Stimulated activated CD8-positive, alpha-beta memory T cell treated with anti-CD3 and anti-CD28 coated beads, Interleukin-15, amount 100 ng/mL, for 1 hour (primary cell): ENCODE measurements at regions not wholly inside any gene's neighbourhood (a gene's known extent, or its start where the extent isn't known, plus 50 kb on each side); places are given as distances from the start of the nearest gene placed in this dataset.
"Not testable (repeated sequence)": the region's sequence is repeated elsewhere in the genome, so short reads cannot be mapped to it uniquely, and the experiment has no call there.

Experiments used
- DNase-seq: peaks from one replicate; pipeline ENCODE4 v3.0.0-alpha.2; 2020; ENCODE audit warnings: low read depth

GRCh38 chr3:194189243-194189791 is 53.4 kb downstream of the HES1 start:
- no peak for DNase-seq

DNA sequence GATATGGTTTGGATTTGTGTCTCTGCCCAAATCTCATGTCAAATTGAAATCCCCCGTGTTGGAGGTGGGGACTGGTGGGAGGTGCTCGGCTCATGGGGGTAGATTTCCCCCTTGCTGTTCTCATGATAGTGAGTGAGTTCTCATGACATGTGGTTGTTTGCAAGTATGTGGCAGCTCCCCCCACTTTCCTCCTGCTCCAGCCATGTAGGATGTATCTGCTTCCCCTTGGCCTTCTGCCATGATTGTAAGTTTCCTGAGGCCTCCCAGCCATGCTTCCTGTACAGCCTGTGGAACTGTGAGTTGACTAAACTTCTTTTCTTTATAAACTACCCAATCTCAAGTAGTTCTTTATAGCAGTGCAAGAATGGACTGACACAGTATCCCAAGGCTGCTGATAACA is 55.9 kb downstream of the HES1 start:
- not testable (repeated sequence) for DNase-seq

- no peak for DNase-seq
Observed at GRCh38 chr3:194194051-194194756, 58.3 kb downstream of the HES1 start.

DNA sequence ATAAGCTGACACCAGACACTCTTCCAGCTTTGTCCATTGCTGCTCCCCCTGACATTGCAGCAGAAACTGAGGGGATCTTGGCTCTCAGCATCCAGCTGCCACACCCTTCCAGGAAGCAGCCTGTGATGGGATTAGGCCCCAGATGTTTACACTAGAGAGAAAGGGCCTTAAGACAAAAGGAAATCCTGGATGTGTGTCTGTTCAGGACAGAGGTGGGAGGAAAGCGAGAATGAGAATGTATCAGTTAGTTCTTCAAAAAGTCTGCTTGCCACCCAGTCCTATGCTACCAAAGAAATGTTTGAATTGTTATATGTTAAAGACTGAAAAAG is 58.8 kb downstream of the HES1 start:
- DNase-seq, result no peak

DNA sequence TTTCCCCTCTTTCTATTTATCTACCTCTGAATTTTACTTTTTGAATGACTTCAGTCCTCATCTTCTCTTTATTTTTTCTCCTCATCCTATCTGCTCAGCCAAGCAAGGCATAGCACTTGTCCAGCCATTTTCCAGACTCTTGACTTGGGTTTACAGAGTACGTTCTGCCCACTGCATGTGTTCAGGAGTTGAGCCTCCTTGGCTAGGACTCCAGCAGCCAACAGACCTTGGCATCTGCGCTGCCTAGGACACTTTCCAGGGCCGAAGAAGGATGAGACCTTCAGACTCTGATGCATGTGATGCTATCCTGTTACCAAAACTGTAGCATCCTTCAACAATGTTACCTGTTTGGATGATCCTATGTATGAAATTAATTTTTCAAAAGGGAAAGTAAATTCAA is 59.7 kb downstream of the HES1 start:
- no peak for DNase-seq

DNA sequence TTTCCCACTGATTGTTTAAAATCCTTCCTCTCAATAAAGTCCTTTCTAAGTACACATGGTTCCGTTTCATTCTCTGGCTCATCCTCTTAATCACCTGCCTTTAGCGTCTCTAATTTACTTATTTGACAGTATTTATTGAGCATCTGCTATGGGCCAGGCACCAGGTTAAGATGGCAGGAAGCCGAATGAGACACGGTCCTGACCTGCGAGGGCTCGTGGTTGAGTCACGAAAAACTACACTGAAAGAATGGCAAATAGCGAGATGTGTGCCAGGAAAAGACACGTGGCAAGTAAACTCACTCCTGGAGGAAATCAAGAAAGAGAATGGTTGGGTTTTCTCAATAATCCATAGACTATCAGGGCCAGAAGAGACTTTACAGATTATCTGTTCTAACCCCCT is 60.9 kb downstream of the HES1 start:
- no peak for DNase-seq

- DNase-seq, result no peak
Observed at GRCh38 chr3:194197396-194197960, 61.5 kb downstream of the HES1 start.

- DNase-seq, result no peak
Observed at GRCh38 chr3:194197981-194198695, 62.2 kb downstream of the HES1 start.

DNA sequence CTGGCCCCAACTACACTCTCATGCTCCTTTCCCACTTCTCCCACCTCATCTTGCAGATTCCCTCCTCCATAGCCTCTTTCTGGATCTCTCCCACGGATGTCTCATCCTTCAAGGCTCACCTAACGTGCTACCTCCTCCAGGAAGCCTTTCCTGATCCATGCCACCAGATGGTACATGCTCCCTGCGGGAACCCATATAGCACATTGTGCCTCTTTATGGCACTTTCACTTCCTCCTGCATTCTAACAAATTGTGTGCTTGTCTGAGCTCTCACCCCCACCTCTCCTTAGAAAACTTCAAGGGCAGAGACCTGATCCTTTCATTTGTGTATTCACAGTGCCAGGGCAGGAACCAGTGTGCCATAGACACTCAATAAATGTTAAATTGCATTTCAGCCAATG is 63.0 kb downstream of the HES1 start:
- no peak for DNase-seq

DNA sequence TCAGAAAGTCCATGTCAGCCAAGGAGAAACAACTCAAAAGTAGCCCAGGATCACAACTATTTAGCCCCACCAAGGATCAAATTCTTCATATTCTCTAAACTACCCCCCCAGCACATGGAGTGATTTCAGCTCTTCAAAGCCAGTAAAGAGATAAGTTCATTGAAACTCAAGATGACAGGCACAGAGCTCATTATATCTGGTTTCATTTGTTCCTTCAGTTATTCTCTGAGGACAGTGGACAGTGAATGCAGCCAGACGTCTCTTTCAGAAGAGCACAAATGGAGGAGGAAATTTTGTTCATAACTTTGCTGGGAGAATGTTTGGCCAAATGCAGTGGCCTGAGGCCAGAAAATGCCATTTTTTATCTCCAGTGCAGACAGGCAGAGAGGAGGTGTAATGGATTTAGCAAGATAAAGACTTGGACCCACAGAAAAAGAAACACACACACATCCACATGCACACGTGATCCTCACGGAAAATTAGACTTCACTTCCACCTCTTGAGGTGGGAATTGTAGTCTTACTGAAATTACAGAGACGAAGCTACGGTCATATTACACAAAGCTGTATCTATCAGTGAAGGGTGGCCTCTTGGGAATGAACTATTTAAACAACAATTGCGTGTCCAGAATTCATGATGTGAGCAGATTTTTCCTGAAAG is 64.6 kb downstream of the HES1 start:
- DNase-seq, result no peak

DNA sequence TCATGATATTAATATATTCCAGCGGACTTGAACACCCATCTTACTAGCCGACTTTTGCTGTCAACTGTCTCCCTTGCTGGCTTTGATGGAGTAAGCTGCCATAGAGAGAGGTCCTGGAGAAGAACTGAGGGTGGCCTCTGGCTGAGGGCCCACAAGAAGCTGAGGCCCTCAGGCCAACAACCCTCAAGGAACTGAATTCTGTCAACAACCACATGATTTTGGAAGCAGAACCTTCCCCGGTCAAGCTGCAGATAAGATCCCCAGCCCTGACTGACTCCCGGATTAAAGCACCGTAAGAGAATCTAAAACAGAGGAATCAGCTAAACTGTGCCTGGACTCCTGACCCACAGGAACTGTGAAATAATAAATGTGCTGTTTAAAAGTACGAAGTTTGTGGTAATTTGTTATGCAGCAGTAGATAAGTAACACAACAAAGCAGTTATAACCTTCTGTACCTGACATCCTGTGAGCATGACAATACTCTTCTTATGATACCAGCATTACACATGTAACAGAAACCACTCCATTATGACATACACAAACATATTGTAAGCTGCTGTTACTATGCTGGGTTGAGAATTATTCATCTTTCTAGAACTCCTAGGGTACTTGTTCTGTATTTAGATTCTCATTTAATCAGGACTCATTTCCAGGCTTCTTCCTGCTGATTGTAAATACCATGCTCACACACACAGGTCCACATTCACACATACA is 66.2 kb downstream of the HES1 start:
- DNase-seq, result no peak

GRCh38 chr3:194203482-194204041 is 67.6 kb downstream of the HES1 start:
- no peak for DNase-seq

DNA sequence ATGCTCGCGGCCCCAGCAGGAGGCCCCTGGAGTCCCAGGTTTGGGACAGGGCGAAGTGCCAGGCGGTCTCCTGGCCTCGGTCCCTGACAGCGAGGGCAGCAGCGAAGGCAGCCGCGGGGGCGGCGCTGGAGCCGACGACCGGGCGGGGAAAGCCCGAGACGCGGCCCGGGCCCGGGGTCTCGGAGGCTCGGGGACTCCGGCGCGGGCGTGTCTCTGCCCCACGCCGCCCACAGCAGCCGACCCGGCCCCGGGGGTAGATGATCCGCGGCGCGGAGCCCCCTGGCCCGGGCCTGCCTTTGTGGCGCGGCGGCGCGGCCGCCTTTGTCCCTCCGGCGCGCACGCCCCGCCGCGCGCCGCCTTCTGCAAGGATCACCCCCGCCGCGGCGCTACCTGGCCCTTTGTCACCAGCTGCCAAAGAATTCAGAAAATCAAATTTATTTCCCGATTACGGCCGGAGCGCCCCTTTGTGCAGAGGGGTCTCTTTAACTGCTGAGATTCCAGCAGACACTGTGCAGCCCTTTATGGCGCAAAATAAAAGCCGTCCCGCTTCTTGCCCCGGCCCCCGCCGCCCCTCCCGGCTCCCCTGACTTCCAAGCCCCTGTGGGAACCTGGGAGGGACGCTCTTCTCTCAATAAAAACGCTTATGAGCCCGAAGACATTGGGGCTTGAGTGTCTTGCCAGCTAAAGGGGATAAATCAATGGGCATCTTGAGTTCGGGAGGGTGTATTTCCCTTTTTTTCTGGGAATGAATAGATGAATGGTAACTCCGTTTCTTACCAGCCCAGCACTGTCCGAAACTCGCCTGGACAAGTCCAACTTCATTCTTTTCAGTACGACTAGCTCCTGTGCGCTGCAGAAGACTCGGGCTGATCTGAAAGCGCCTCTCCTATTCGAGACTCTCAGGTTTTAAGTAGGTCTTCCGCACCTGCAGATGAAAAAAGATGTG is 68.4 kb downstream of the HES1 start:
- DNase-seq, result no peak

GRCh38 chr3:194205675-194206133 is 69.8 kb downstream of the HES1 start:
- DNase-seq, result no peak

GRCh38 chr3:194206320-194206719 is 70.4 kb downstream of the HES1 start:
- no peak for DNase-seq

- DNase-seq, result no peak
Observed at GRCh38 chr3:194208709-194209108, 72.8 kb downstream of the HES1 start.

- no peak for DNase-seq
Observed at GRCh38 chr3:194212161-194212844, 76.4 kb downstream of the HES1 start.

- no peak for DNase-seq
Observed at GRCh38 chr3:194212845-194213331, 76.9 kb downstream of the HES1 start.

DNA sequence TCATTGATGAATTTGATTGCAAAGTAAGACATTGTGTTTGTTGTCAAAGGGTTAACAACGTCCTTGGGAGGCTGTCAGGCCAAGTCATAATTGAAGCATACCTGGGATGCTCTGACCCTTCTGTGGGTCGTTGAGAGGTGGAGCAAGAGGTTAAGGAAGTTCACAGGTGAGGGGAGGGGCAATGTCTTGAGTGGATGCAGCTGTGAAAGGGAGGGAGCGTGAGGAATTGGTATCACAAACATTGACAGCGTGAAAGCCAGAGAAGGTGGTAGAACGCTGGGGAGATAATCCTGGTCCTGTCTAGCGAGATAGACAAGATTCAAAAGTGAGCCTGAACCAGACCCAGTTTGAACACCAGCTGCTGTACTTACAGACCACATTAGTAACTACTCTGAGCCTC is 79.4 kb downstream of the HES1 start:
- no peak for DNase-seq
